ENCODE measurements at regions not wholly inside any gene's neighbourhood (a gene's known extent, or its start where the extent isn't known, plus 50 kb on each side); places are given as distances from the start of the nearest gene placed in this dataset.

- TF ChIP-seq CTCF (IDR thresholded peaks at IDR 0.05) (no peak), POLR2AphosphoS5 (IDR thresholded peaks at IDR 0.05) (no peak), EP300 (IDR thresholded peaks at IDR 0.05) (no peak)
Measured at GRCh38 chr10:28184810-28185209, 118.1 kb downstream of the MPP7 start.
